Upper lobe of right lung (tissue), 1 donor: ENCODE measurements at regions not wholly inside any gene's neighbourhood (a gene's known extent, or its start where the extent isn't known, plus 50 kb on each side); places are given as distances from the start of the nearest gene placed in this dataset.

Source experiments
- ATAC-seq: fragments of 200-7000 bp; cut with Tn5 transposase; one replicate; pipeline ENCODE4 v1.9.1; 2020; ENCODE audit warnings: mild to moderate bottlenecking, moderate library complexity
- DNase-seq: peaks from one replicate; pipeline ENCODE4 v3.0.0-alpha.2; 2020
- H3K27ac ChIP-seq: fragments of 200-600 bp; one replicate; pipeline ENCODE4 v1.8.0; 2022
- H3K27me3 ChIP-seq: fragments of 200-600 bp; one replicate; pipeline ENCODE4 v1.8.0; 2022; ENCODE audit warnings: mild to moderate bottlenecking
- H3K36me3 ChIP-seq: fragments of 200-600 bp; one replicate; pipeline ENCODE4 v1.8.0; 2022
- H3K4me1 ChIP-seq: fragments of 200-600 bp; one replicate; pipeline ENCODE4 v1.8.0; 2022
- H3K4me3 ChIP-seq: fragments of 200-600 bp; one replicate; pipeline ENCODE4 v1.8.0; 2022; ENCODE audit warnings: mild to moderate bottlenecking
- H3K9me3 ChIP-seq: fragments of 200-600 bp; one replicate; pipeline ENCODE4 v1.8.0; 2022
- CTCF ChIP-seq: fragments of 200-600 bp; IDR thresholded peaks from one replicate; pipeline ENCODE4 v1.8.0; 2022; ENCODE audit warnings: antibody characterized with exemption
- intact Hi-C: fragments of 100-400 bp; cut with DNase I; formaldehyde crosslinking; loops from one replicate; pipeline ENCODE4 v1.11.0; 2022
- donor health status: DM: no; HTN: yes; CAD: no; lungs with severe emphysema.

- Histone ChIP-seq H3K9me3 (no peaks in the 10 kb centered on the region), H3K4me1 (no peaks in the 10 kb centered on the region), H3K27me3 (no peaks in the 10 kb centered on the region), H3K4me3 (no peak overlapping the region), H3K36me3 (no peaks in the 10 kb centered on the region), H3K27ac (no peak overlapping the region)
- DNase-seq (no peak), ATAC-seq (no peak)
- intact Hi-C loops, result no loop called here
- no peak for TF ChIP-seq CTCF
Measured at GRCh38 chr4:110675426-110675825, 52.5 kb upstream of the PITX2 start.

- Histone ChIP-seq H3K27ac (no peak overlapping the region), H3K4me3 (no peak overlapping the region), H3K4me1 (no peaks in the 10 kb centered on the region), H3K9me3 (no peaks in the 10 kb centered on the region), H3K36me3 (no peaks in the 10 kb centered on the region), H3K27me3 (no peaks in the 10 kb centered on the region)
- no peak for TF ChIP-seq CTCF
- ATAC-seq (no peak), DNase-seq (no peak)
- intact Hi-C loops, result no loop called here
Measured at GRCh38 chr4:110676241-110676640, 53.4 kb upstream of the PITX2 start.

- H3K36me3 ChIP-seq, result no peaks in the 10 kb centered on the region
- no peaks in the 10 kb centered on the region for H3K9me3 ChIP-seq
- H3K4me1 ChIP-seq, result no peaks in the 10 kb centered on the region
- no peaks in the 10 kb centered on the region for H3K27me3 ChIP-seq
- no peak for DNase-seq
- intact Hi-C loops, result no loop called here
- ATAC-seq, result no peak
- no peak for TF ChIP-seq CTCF
- H3K4me3 ChIP-seq, result no peak overlapping the region
- H3K27ac ChIP-seq, result no peak overlapping the region
Measured at GRCh38 chr4:110678517-110679227, 55.8 kb upstream of the PITX2 start.

GRCh38 chr4:110680265-110680664, 57.4 kb upstream of the PITX2 start:
- Histone ChIP-seq H3K27me3 (no peaks in the 10 kb centered on the region), H3K4me1 (no peaks in the 10 kb centered on the region), H3K36me3 (no peaks in the 10 kb centered on the region), H3K4me3 (no peak overlapping the region), H3K9me3 (no peaks in the 10 kb centered on the region), H3K27ac (no peak overlapping the region)
- no peak for DNase-seq
- intact Hi-C loops, result no loop called here
- TF ChIP-seq CTCF, result no peak
- ATAC-seq, result no peak

- Histone ChIP-seq H3K27ac (no peak overlapping the region), H3K36me3 (no peaks in the 10 kb centered on the region), H3K9me3 (no peaks in the 10 kb centered on the region), H3K27me3 (no peaks in the 10 kb centered on the region), H3K4me1 (no peaks in the 10 kb centered on the region), H3K4me3 (no peak overlapping the region)
- ATAC-seq (no peak), DNase-seq (no peak)
- intact Hi-C loops, result no loop called here
- no peak for TF ChIP-seq CTCF
Measured at GRCh38 chr4:110681381-110681780, 58.5 kb upstream of the PITX2 start.

- Histone ChIP-seq H3K36me3 (no peaks in the 10 kb centered on the region), H3K4me3 (no peak overlapping the region), H3K27ac (no peak overlapping the region), H3K4me1 (no peaks in the 10 kb centered on the region), H3K27me3 (no peaks in the 10 kb centered on the region), H3K9me3 (no peaks in the 10 kb centered on the region)
- intact Hi-C loops, result no loop called here
- DNase-seq, result no peak
- no peak for TF ChIP-seq CTCF
- ATAC-seq, result no peak
Measured at GRCh38 chr4:110682311-110682710, 59.4 kb upstream of the PITX2 start.
